Germinal center (tissue), 1 donor: ENCODE measurements at regions not wholly inside any gene's neighbourhood (a gene's known extent, or its start where the extent isn't known, plus 50 kb on each side); places are given as distances from the start of the nearest gene placed in this dataset.
"Not testable (repeated sequence)": the region's sequence is repeated elsewhere in the genome, so short reads cannot be mapped to it uniquely, and the experiment has no call there.

Experiments
- DNase-seq: peaks from one replicate; pipeline ENCODE4 v3.0.0; 2012; ENCODE audit warnings: mixed read lengths, low spot score

GRCh38 chr3:86794361-86795065 lies 196.4 kb downstream of the VGLL3 start:
- DNase-seq: no peak

GRCh38 chr3:86793786-86794185 lies 197.2 kb downstream of the VGLL3 start:
- DNase-seq: no peak

- DNase-seq: no peak
These were observed 198.6 kb downstream of the VGLL3 start for GRCh38 chr3:86792316-86792715.

GRCh38 chr3:86790884-86791549 lies 199.9 kb downstream of the VGLL3 start:
- no peak for DNase-seq

- no peak for DNase-seq
These were observed 202.6 kb downstream of the VGLL3 start for GRCh38 chr3:86788371-86788770.

GRCh38 chr3:86787091-86787490 lies 203.9 kb downstream of the VGLL3 start:
- DNase-seq: no peak

GRCh38 chr3:86785386-86785785 lies 205.6 kb downstream of the VGLL3 start:
- DNase-seq: no peak

GRCh38 chr3:86782866-86783265 lies 208.1 kb downstream of the VGLL3 start:
- DNase-seq: no peak

- no peak for DNase-seq
These were observed 208.7 kb downstream of the VGLL3 start for GRCh38 chr3:86782286-86782685.

- DNase-seq: no peak
These were observed 216.8 kb downstream of the VGLL3 start for GRCh38 chr3:86774082-86774691.

- no peak for DNase-seq
These were observed 218.2 kb downstream of the VGLL3 start for GRCh38 chr3:86772699-86773098.

- DNase-seq: no peak
These were observed 219.0 kb downstream of the VGLL3 start for GRCh38 chr3:86771741-86772512.

GRCh38 chr3:86766331-86766730 lies 224.6 kb downstream of the VGLL3 start:
- DNase-seq: no peak

GRCh38 chr3:86757322-86758179 lies 233.4 kb downstream of the VGLL3 start:
- not testable (repeated sequence) for DNase-seq

- no peak for DNase-seq
These were observed 242.9 kb downstream of the VGLL3 start for GRCh38 chr3:86748015-86748414.

- DNase-seq: no peak
These were observed 246.9 kb downstream of the VGLL3 start for GRCh38 chr3:86744051-86744450.

GRCh38 chr3:86743233-86743632 lies 247.7 kb downstream of the VGLL3 start:
- DNase-seq: no peak

GRCh38 chr3:86740751-86741150 lies 250.2 kb downstream of the VGLL3 start:
- DNase-seq: no peak

- no peak for DNase-seq
These were observed 251.7 kb downstream of the VGLL3 start for GRCh38 chr3:86739244-86739643.

- no peak for DNase-seq
These were observed 252.3 kb downstream of the VGLL3 start for GRCh38 chr3:86738684-86739083.

- no peak for DNase-seq
These were observed 253.4 kb downstream of the VGLL3 start for GRCh38 chr3:86737517-86737916.

GRCh38 chr3:86733257-86733656 lies 257.7 kb downstream of the VGLL3 start:
- DNase-seq: no peak
